ENCODE measurements at regions not wholly inside any gene's neighbourhood (a gene's known extent, or its start where the extent isn't known, plus 50 kb on each side); places are given as distances from the start of the nearest gene placed in this dataset.

DNA sequence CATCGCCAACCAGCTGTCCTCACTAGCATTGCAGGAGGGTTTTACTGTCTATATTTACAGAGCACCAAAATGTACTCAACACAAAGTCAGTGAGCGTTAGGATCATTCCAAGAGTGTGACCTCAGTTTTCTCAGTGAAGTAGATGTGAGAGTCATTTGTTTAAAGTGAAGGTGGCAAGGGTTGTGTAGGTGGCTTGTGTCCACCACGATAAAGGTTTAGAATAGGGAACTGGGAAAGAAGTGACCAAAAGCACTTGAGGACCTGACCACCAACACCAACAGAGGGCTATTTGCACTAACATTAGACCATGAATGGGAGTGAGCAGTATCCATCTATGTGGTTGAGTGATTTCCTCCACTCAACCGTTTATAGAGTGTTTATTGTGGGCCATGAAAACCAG lies 152.5 kb upstream of the POU2AF2 start:
- TF ChIP-seq PAX8 (IDR thresholded peaks at IDR 0.05) (no peak), SPI1 (IDR thresholded peaks at IDR 0.05; ENCODE audit: borderline replicate concordance, insufficient read depth, low read depth, low read length) (peak; percentile 86), PAX5 (IDR thresholded peaks at IDR 0.05; ENCODE audit: borderline replicate concordance, low read depth, low read length) (peak; percentile 60; the same call in 1 of the 2 replicates), NFIC (IDR thresholded peaks at IDR 0.05; ENCODE audit: low read depth, low read length) (peak; percentile 38; the same call in 1 of the 2 replicates), SP1 (IDR thresholded peaks at IDR 0.05; ENCODE audit: low read depth, low read length) (no peak), EZH2 (IDR thresholded peaks at IDR 0.05; ENCODE audit: borderline replicate concordance, control insufficient read depth, low read depth, low read length) (no peak), TBL1XR1 (IDR thresholded peaks at IDR 0.05; ENCODE audit: low read depth, low read length) (no peak), RBBP5 (conservative IDR thresholded peaks at IDR 0.05) (no peak), NFYA (IDR thresholded peaks at IDR 0.05; ENCODE audit: borderline replicate concordance, low read depth, low read length) (no peak), IKZF1 (conservative IDR thresholded peaks at IDR 0.05) (0 out of 2 replicates have a peak, but pooled peaks have one; percentile 28), RUNX3 (IDR thresholded peaks at IDR 0.05; ENCODE audit: low read length) (peak; percentile 93), TAF1 (IDR thresholded peaks at IDR 0.05; ENCODE audit: borderline replicate concordance, low read depth, low read length) (no peak)
- TF ChIP-seq, protein P1, sequence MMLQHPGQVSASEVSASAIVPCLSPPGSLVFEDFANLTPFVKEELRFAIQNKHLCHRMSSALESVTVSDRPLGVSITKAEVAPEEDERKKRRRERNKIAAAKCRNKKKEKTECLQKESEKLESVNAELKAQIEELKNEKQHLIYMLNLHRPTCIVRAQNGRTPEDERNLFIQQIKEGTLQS (IDR thresholded peaks at IDR 0.05; ENCODE audit: borderline replicate concordance, extremely low read depth, low read depth, low read length), result no peak
- TF ChIP-seq, protein P2, sequence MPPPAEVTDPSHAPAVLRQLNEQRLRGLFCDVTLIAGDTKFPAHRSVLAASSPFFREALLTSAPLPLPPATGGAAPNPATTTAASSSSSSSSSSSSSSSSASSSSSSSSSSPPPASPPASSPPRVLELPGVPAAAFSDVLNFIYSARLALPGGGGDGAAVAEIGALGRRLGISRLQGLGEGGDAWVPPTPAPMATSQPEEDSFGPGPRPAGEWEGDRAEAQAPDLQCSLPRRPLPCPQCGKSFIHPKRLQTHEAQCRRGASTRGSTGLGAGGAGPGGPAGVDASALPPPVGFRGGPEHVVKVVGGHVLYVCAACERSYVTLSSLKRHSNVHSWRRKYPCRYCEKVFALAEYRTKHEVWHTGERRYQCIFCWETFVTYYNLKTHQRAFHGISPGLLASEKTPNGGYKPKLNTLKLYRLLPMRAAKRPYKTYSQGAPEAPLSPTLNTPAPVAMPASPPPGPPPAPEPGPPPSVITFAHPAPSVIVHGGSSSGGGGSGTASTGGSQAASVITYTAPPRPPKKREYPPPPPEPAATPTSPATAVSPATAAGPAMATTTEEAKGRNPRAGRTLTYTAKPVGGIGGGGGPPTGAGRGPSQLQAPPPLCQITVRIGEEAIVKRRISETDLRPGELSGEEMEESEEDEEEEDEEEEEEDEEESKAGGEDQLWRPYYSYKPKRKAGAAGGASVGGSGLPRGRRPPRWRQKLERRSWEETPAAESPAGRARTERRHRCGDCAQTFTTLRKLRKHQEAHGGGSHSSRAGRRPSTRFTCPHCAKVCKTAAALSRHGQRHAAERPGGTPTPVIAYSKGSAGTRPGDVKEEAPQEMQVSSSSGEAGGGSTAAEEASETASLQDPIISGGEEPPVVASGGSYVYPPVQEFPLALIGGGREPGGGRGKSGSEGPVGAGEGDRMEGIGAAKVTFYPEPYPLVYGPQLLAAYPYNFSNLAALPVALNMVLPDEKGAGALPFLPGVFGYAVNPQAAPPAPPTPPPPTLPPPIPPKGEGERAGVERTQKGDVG (CRISPR knock-in tag; IDR thresholded peaks at IDR 0.05), result no peak
- ChIA-PET POLR2A (no interaction called here), RAD21 (ENCODE audit: unreplicated experiment) (no interaction called here), CTCF (no interaction called here), SMC1A (ENCODE audit: uncharacterized antibody, unreplicated experiment) (no interaction called here)
- Histone ChIP-seq H3K36me3 (ENCODE audit: control insufficient read depth in 2 of 2, insufficient read depth in 2 of 2, low read length in 1 of 2) (no peaks in the 10 kb centered on the region), H3K9ac (ENCODE audit: control insufficient read depth, insufficient read depth, low read length) (no peak overlapping the region), H3K4me1 (ENCODE audit: control insufficient read depth, insufficient read depth, low read length) (no peaks in the 10 kb centered on the region), H3K9me3 (replicated peaks; ENCODE audit: control insufficient read depth, insufficient read depth, low read length) (no peaks in the 10 kb centered on the region), H4K20me1 (ENCODE audit: control insufficient read depth, insufficient read depth) (no peaks in the 10 kb centered on the region), H3K79me2 (ENCODE audit: control insufficient read depth, insufficient read depth, low read length) (no peaks in the 10 kb centered on the region), H3K4me2 (ENCODE audit: control insufficient read depth, insufficient read depth) (no peak overlapping the region), H3K27me3 (replicated peaks in 1 of 2; ENCODE audit: control insufficient read depth in 2 of 2, insufficient read depth in 2 of 2, low read length in 1 of 2) (0 out of 4 replicates have a peak, but pooled peaks cover 0 to under 1% of the 10 kb centered on the region in 2 experiments), H3K27ac (ENCODE audit: control insufficient read depth, insufficient read depth) (no peak overlapping the region), H3K4me3 (no peak overlapping the region), H2AFZ (ENCODE audit: control insufficient read depth, low read depth, low read length) (no peak overlapping the region)
- WGBS (ENCODE audit: insufficient coverage, insufficient replicate concordance, low lambda C conversion rate, missing lambda C conversion rate), result 25% methylated on average over 4 of the region's 4 CpGs
- DNase-seq (ENCODE audit: low read depth, low spot score) (no peak), FAIRE-seq (peak; percentile 59), ATAC-seq (peak; percentile 39)
- BruUV-seq (replicated peaks), result no TSS peak
- intact Hi-C loops (cut with micrococcal nuclease; ENCODE audit: unreplicated experiment) (no loop called here), in situ Hi-C loops (cut with MboI) (no loop called here)

Measured in GM12878 (cell line).